Stomach (tissue), 4 donors: ENCODE measurements at regions not wholly inside any gene's neighbourhood (a gene's known extent, or its start where the extent isn't known, plus 50 kb on each side); places are given as distances from the start of the nearest gene placed in this dataset.

Experiments used
- CTCF ChIP-seq, 7 experiments: fragments of 450-650 bp in 4 of 7; fragments of 200-600 bp in 3 of 7; sonication (generic) in 3 of 7; IDR thresholded peaks; one replicate each; pipeline ENCODE4 v1.5.1; 2016 to 2019; ENCODE audit warnings: antibody characterized with exemption in 7 of 7, control low read depth in 2 of 7, mild to moderate bottlenecking in 1 of 7
- EP300 ChIP-seq: sonication (generic); formaldehyde crosslinking; IDR thresholded peaks from one replicate; pipeline ENCODE4 v1.6.1; 2017; ENCODE audit warnings: antibody characterized with exemption
- POLR2A ChIP-seq, 4 donors: fragments of 450-650 bp; IDR thresholded peaks; one replicate each; pipeline ENCODE4 v1.6.1; 2016; ENCODE audit warnings: antibody characterized with exemption in 4 of 4, control low read depth in 2 of 4, mild to moderate bottlenecking in 1 of 4, moderate library complexity in 1 of 4

GRCh38 chr2:43131890-43132682 lies 94.3 kb downstream of the ZFP36L2 start:
- TF ChIP-seq EP300 = no peak
- TF ChIP-seq POLR2A (IDR thresholded peaks at IDR 0.05) = no peak
- TF ChIP-seq CTCF (IDR thresholded peaks at IDR 0.05) = no peak
